ENCODE measurements at regions not wholly inside any gene's neighbourhood (a gene's known extent, or its start where the extent isn't known, plus 50 kb on each side); places are given as distances from the start of the nearest gene placed in this dataset.

GRCh38 chr18:47458483-47458882 is 207.0 kb upstream of the SKOR2 start:
- TF ChIP-seq POLR2A (IDR thresholded peaks at IDR 0.05; ENCODE audit: low read depth, low read length), result no peak
- TF ChIP-seq TAF1 (IDR thresholded peaks at IDR 0.05; ENCODE audit: low read depth, low read length), result no peak
- no peak for TF ChIP-seq POLR2AphosphoS5 (IDR thresholded peaks at IDR 0.05; ENCODE audit: low read depth, low read length)
- no peak for TF ChIP-seq PAX5 (IDR thresholded peaks at IDR 0.05; ENCODE audit: insufficient read depth, low read length, severe bottlenecking)

Measured in GM12891 (cell line).